Right lobe of liver (tissue), 6 donors: ENCODE measurements at regions not wholly inside any gene's neighbourhood (a gene's known extent, or its start where the extent isn't known, plus 50 kb on each side); places are given as distances from the start of the nearest gene placed in this dataset.
"Not testable (repeated sequence)": the region's sequence is repeated elsewhere in the genome, so short reads cannot be mapped to it uniquely, and the experiment has no call there.

Source experiments
- ATAC-seq, 4 donors: fragments of 200-7000 bp; cut with Tn5 transposase; one replicate each; pipeline ENCODE4 v1.9.1; 2020; ENCODE audit warnings: mild to moderate bottlenecking in 4 of 4, moderate library complexity in 4 of 4
- DNase-seq, 3 donors: peaks; one replicate each; pipeline ENCODE4 v3.0.0-alpha.2; 2020
- H3K27ac ChIP-seq, 3 donors: fragments of 200-600 bp; one replicate each; pipeline ENCODE4 v1.8.0; 2022
- H3K27me3 ChIP-seq, 2 donors: fragments of 200-600 bp; one replicate each; pipeline ENCODE4 v1.8.0; 2022
- H3K36me3 ChIP-seq, 4 donors: fragments of 200-600 bp; sonication (generic) in 1 of 4; one replicate each; pipeline versions ENCODE4 v1.5.1 to v1.8.0; 2017 to 2022; ENCODE audit warnings: control low read depth in 1 of 4
- H3K4me1 ChIP-seq, 4 donors: fragments of 200-600 bp; sonication (generic) in 1 of 4; one replicate each; pipeline versions ENCODE4 v1.5.1 to v1.8.0; 2017 to 2022; ENCODE audit warnings: control low read depth in 1 of 4
- H3K4me3 ChIP-seq, 3 donors: fragments of 200-600 bp; one replicate each; pipeline ENCODE4 v1.8.0; 2022
- H3K9me3 ChIP-seq, 4 donors: fragments of 200-600 bp; sonication (generic) in 1 of 4; one replicate each; pipeline versions ENCODE4 v1.5.1 to v1.8.0; 2017 to 2022; ENCODE audit warnings: control low read depth in 1 of 4
- POLR2A ChIP-seq: fragments of 450-650 bp; IDR thresholded peaks from one replicate; pipeline ENCODE4 v1.6.1; 2017; ENCODE audit warnings: antibody characterized with exemption, mild to moderate bottlenecking
- WGBS: methylation state at CpG from one replicate; pipeline ENCODE4 v1.1.6; 2018; ENCODE audit warnings: low coverage, low lambda C conversion rate; ENCODE audit not compliant: insufficient coverage; ENCODE audit errors: missing lambda C conversion rate; 5-methylcytosine and 5-hydroxymethylcytosine counted together
- intact Hi-C, 2 donors: fragments of 100-400 bp; cut with DNase I; formaldehyde crosslinking; loops; one replicate each; pipeline versions ENCODE4 v1.11.2 to v1.14.1; 2022
- TF ChIP-seq, protein P1 (sequence below), 4 donors: fragments of 200-600 bp in 3 of 4; fragments of 450-650 bp in 1 of 4; IDR thresholded peaks; one replicate each; pipeline versions ENCODE4 v1.5.1 to v1.8.0; 2016 to 2022; ENCODE audit warnings: antibody characterized with exemption in 4 of 4, mild to moderate bottlenecking in 2 of 4
- donor health status: DM: no; HTN: yes; CAD: no.
- donor health status: DM: no; HTN: no; CAD: no.
- donor health status: DM: no; HTN: no; CAD: no.
- donor health status: DM: no; HTN: yes; CAD: no.
- donor health status: DM: no; HTN: yes; CAD: no.

DNA sequence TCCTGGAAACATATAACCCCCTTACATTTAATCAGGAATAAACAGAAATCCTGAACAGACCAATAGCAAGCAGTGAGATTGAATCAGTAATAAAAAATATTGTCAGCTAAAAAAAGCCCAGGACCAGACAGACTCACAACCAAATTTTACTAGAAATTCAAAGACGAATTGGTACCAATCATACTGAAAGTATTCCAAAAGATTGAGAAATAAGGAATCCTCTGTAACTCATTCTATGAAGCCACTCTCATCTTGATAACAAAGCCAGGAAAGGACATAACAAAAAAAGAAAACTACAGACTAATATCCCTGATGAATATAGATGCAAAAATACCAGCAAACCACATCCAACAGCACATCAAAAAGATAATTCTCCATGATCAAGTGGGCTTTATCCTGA is 714.0 kb downstream of the SEMA5A start:
- Histone ChIP-seq H3K4me3 (no peak overlapping the region), H3K4me1 (no peaks in the 10 kb centered on the region), H3K27me3 (no peaks in the 10 kb centered on the region), H3K9me3 (no peaks in the 10 kb centered on the region), H3K36me3 (no peaks in the 10 kb centered on the region), H3K27ac (no peak overlapping the region)
- intact Hi-C loops, result no loop called here
- DNase-seq, result no peak
- WGBS, result 0% methylated on average over 1 of the region's 1 CpG
- no peak for ATAC-seq
- no peak for TF ChIP-seq POLR2A
- TF ChIP-seq, protein P1, sequence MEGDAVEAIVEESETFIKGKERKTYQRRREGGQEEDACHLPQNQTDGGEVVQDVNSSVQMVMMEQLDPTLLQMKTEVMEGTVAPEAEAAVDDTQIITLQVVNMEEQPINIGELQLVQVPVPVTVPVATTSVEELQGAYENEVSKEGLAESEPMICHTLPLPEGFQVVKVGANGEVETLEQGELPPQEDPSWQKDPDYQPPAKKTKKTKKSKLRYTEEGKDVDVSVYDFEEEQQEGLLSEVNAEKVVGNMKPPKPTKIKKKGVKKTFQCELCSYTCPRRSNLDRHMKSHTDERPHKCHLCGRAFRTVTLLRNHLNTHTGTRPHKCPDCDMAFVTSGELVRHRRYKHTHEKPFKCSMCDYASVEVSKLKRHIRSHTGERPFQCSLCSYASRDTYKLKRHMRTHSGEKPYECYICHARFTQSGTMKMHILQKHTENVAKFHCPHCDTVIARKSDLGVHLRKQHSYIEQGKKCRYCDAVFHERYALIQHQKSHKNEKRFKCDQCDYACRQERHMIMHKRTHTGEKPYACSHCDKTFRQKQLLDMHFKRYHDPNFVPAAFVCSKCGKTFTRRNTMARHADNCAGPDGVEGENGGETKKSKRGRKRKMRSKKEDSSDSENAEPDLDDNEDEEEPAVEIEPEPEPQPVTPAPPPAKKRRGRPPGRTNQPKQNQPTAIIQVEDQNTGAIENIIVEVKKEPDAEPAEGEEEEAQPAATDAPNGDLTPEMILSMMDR (IDR thresholded peaks at IDR 0.05), result no peak

DNA sequence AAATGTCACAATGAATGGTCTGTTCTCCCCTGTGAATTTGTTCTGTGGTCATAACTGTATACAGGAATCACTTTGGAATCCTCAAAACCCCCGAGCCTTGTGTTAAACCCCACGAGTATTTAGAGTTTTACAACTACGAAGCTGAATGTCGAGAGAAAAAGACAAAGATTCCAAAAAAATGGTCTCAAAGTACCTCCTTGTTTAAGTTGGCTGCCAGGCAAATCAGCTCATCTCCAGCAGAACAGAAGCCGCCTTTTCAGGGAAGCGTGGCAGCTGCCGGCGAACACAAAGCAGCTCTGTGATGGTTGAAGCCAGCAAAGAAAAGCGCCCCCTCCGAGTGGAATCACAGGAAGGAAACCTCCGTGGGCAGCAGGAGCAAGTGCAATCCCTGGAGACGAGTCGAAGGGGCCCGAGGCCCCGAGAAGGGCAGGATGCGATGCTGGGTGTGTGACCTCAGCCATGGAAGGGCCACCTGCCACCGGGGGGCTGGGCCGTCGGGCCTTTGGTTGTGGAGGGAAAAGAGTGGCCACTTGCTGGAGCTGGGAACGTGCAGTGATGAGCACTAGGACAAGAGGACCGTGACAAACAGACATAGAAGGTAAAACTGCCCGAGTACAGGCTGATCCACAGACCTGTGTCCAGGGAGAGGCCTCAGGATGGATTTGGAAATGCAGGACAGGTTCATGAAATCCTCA is 706.4 kb downstream of the SEMA5A start:
- ATAC-seq, result no peak
- no peak for TF ChIP-seq POLR2A
- TF ChIP-seq, protein P1 (IDR thresholded peaks at IDR 0.05), result no peak
- Histone ChIP-seq H3K9me3 (no peaks in the 10 kb centered on the region), H3K27me3 (no peaks in the 10 kb centered on the region), H3K36me3 (no peaks in the 10 kb centered on the region), H3K27ac (no peak overlapping the region), H3K4me3 (no peak overlapping the region), H3K4me1 (no peaks in the 10 kb centered on the region)
- intact Hi-C loops, result no loop called here
- WGBS, result 70% methylated on average over 17 of the region's 22 CpGs
- DNase-seq, result no peak

DNA sequence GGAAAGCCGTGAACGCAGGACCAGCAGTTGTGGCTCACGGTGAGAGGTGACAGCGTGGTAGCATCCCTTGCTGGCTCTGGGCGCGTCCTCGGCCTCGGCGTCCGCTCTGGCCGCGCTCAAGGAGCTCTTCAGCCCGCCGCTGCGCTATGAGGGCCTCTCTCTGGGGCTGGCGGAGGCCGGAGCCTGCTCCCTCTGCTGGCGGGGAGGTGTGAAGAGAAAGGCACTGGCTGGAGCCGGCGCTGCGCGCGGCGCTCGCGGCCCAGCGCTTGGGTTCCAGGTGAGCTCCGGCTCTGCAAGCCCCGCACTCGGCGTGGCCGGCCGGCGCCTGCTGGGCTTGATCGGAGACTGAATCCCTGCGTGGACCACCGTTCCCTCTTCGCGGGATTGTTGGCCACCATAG is 705.6 kb downstream of the SEMA5A start:
- Histone ChIP-seq H3K4me3 (no peak overlapping the region), H3K9me3 (no peaks in the 10 kb centered on the region), H3K27me3 (no peaks in the 10 kb centered on the region), H3K4me1 (no peaks in the 10 kb centered on the region), H3K36me3 (no peaks in the 10 kb centered on the region), H3K27ac (no peak overlapping the region)
- intact Hi-C loops, result no loop called here
- DNase-seq (no peak), ATAC-seq (no peak)
- WGBS, result 100% methylated on average over 2 of the region's 39 CpGs
- no peak for TF ChIP-seq POLR2A

DNA sequence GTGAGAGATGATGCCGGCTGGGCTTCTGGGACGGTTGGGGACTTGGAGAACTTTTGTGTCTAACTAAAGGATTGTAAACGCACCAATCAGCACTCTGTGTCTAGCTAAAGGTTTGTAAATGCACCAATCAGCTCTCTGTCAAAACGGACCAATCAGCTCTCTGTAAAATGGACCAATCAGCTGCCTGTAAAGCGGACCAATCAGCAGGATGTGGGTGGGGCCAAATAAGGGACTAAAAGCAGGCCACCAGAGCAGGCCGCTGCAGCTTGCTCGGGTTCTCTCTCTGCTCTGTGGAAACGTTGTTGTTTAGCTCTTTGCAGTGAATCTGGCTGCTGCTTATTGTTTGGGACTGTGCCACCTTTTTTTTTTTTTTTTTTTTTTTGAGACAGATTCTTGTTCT is 705.1 kb downstream of the SEMA5A start:
- DNase-seq, H3K27ac ChIP-seq, H3K4me1 ChIP-seq, H3K36me3 ChIP-seq, H3K9me3 ChIP-seq, H3K4me3 ChIP-seq, ATAC-seq, H3K27me3 ChIP-seq, intact Hi-C loops: not testable (repeated sequence)
- 67% methylated on average over 6 of the region's 8 CpGs for WGBS

DNA sequence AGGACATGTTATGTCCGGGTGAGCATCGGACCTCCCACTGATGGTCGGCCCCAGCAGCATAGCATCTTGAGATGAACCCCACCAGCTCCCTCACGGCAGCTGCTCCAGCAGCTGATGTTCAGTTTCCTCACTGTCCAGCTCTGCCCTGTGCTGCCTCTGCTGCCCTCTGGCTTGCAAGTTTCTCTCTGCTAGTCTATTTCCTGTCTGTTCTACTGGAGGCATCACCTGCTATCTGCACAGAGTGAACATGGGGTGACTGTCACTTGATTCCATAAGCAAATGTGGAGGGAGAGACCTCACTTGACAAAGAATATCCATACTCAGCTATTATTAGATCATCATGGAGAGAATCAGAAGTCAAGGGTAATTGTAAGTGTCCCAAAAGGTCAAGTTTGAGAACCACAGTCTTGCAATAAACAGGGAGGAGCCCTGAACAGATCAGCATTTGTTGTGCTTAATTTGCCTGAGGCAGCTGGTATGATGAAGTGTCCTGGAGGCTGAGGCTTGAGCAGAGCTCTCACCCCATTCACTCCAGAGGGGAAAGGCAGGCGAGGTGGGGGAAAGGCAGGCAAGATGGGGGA is 702.8 kb downstream of the SEMA5A start:
- ATAC-seq (peak in 1 of 4 donors; percentile 43), DNase-seq (peak in 1 of 3 donors; percentile 43)
- H3K27ac ChIP-seq, result no peak overlapping the region
- WGBS, result 54% methylated on average over 5 of the region's 5 CpGs
- no peaks in the 10 kb centered on the region for H3K9me3 ChIP-seq
- no peaks in the 10 kb centered on the region for H3K27me3 ChIP-seq
- H3K4me3 ChIP-seq, result no peak overlapping the region
- intact Hi-C loops, result no loop called here
- TF ChIP-seq, protein P1 (IDR thresholded peaks at IDR 0.05), result no peak
- TF ChIP-seq POLR2A, result no peak
- H3K4me1 ChIP-seq, result no peaks in the 10 kb centered on the region
- H3K36me3 ChIP-seq, result no peaks in the 10 kb centered on the region
